ENCODE measurements at regions not wholly inside any gene's neighbourhood (a gene's known extent, or its start where the extent isn't known, plus 50 kb on each side); places are given as distances from the start of the nearest gene placed in this dataset.
"Not testable (repeated sequence)": the region's sequence is repeated elsewhere in the genome, so short reads cannot be mapped to it uniquely, and the experiment has no call there.

DNA sequence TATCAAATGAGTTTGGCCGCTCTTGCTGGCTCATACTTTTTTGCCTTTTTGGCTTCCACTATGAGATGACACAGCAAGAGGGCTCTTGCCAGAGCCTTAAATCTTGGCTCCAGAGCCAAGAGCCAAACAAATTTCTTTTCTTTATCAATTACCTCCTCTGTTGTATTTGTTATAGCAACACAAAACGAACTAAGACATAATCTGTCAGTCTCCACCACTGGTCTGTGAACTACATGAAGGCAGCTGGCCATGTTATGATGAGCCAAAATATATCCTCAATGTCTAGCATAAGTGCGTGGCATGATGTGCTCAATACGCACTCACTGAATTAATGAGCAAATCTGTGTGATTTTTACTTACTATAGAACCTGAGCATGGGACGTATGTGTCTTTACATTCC, 220.0 kb upstream of the ZNF217 start:
- no peak for DNase-seq

DNA sequence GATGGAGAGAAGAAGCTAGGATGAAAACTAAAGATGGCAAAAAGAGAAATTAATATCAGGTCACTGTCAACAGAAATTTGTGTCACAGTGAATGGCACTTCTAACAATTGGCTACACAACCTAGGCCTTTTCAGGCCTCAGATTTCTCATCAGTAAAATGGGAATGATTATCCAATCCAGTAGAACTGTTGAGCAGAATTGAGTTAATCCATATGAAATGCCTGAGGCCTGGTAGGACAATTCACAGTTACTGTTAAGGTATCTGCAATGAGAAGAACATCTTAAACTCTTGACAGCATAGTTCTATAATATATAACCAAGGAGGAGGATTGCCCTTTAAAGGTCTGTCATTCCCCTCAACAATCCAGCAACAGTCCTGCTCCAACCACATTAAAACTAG, 217.9 kb upstream of the ZNF217 start:
- no peak for DNase-seq

DNA sequence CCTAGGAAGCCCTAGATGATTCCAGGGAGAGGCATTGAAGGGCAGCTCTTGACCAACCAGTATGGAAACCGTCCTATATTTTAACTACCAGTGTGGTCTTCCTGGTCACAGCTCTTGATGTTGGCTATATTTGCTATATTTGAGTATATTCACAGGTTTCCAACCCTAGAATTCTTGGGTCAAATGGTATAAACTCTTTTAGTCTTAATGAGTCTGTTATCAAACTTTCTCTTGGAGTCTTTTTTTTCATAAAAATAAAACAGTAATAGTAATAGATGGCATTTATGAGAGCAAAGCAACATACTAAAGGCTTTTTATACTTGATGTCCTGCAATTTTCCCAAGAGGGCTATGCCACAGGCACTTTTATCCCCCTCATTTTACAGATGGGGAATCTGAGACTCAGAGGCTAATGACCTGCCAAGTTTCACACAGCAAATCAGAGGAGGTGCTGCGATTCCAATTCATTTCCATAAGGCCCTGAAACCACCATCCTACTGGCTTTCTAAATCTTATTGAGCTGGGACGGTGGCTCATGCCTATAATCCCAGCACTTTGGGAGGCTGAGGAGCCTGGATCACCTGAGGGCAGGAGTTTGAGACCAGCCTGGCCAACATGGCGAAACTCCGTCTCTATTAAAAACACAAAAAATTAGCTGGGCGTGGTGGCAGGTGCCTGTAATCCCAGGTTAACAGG, 217.2 kb upstream of the ZNF217 start:
- DNase-seq = no peak

DNA sequence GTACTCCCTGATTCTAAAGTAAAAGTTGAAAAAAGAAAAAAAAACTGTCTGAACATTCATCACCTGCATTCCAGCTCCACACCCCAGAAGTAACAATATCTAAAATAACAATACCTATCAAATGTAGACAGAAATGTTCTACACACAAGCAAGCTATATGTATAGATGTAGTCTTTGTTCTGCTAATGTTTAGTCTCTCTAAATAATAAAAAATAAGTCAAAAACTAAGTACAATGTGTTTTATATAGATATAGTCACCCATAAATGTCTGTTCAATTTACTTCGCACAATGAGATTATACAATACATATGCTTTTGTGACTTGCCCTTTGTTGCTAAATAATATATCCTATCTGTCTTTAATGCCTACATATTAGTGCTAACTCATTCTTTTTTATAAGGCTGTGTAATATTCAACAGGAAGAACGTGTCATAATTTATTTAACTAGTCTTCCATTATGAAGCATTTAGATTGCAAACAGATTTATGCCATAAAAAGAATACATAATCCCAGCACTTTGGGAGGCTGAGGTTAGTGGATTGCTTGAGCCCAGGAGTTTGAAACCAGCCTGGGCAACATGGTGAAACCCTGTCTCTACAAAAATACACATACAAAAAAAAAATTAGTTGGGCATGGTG, 216.2 kb upstream of the ZNF217 start:
- no peak for DNase-seq

DNA sequence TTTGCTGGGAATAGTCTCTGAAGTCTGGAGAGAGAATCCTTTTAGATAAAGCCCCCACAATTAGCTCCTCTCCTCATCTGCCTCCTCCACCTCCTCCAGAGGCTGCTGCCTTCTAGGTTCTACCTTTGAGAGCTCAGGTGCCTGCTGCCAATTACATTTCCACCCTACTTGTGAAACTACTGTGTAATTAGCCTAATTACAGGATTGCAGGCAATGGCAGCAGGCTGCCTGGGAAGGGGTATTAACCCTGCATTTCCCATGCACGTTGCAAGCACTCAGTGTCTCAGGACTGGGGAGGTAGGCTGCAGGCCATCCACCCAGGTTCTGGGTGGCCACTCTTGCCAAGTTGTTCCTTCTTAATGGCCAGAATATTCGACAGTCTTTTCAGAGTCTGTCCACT, 215.6 kb upstream of the ZNF217 start:
- DNase-seq = no peak

DNA sequence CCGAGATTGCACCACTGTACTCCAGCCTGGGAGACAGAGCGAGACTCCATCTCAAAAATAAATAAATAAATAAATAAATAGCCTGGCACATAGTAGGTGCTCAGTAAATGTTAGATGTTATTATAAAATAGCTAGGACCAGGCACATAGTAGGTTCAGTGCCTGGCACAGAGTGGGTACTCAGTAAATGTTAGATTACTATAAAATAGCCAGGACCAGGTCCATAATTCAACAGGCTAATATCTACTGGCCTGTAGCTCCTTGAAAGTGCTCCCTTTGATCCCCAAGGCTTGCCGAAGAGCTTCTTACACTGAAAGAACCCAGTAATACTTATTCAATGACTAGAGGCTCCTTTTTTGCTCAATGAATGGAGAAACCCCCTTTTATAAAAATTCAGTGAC, 215.1 kb upstream of the ZNF217 start:
- no peak for DNase-seq

DNA sequence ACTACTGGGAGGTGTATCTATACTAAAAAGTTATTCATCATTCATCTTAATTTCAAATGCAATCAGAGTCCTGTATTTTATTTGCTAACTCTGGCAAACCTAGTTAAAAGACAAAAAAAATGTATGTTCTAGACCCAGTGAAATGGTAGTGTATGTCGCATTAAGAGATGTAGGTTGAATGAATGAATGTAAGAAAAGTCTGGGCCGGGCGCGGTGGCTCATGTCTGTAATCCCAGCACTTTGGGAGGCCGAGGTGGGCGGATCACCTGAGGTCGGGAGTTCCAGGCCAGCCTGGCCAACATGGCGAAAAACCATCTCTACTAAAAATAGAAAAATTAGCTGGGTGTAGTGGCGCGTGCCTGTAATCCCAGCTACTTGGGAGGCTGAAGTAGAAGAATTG, 214.7 kb upstream of the ZNF217 start:
- not testable (repeated sequence) for DNase-seq

DNA sequence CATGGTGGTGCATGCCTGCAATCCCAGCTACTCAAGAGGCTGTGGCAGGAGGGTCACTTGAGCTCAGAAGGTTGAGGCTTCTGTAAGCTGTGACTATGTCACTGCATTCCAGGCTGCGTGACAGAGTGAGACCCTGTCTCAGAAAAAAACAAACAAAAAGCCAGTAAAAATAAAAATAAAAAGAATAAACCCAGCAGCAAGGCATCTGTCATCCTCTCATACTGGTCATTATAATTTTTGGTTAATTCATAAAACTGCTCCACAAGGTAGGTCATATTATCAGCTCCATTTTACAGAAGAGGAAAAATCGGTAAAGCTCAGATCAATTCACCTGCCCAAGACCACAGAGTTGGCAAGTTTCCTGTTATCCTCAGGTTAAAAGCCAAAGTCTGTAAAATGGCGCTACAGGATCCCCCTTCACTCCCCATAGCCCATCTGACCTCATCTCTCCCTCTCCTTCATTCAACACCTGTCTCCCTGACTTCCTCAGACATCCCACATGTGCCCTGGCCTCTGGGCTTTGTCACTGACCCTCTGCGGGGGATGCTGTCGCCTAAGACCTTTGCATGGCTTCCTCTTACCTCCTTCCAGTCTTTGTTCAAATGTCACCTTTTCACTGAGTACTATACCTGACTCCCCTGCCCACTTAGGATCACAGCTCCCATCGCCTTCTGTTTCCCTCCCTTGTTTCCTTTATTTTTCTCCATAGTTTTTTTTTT, 213.2 kb upstream of the ZNF217 start:
- DNase-seq = no peak

DNA sequence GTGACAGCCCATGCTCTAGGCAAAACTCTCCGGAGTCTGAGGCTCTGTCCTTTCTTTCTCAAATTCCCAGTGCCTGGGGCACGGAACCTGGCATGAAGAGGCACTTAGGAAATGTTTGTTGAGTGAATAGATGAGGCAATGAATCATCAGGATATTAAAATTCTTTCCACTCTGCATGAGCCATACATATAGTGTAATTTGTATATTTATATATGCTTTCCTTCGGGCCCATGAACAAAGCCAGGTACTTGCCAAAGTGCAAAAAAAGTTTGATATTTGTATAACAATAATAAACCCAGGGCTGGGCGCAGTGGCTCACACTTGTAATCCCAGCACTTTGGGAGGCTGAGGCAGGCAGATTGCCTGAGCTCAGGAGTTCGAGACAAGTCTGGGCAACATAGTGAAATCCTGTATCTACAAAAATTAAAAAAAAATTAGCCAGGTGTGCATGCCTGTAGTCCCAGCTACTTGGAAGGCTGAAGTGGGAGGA, 212.3 kb upstream of the ZNF217 start:
- peak; percentile 12 for DNase-seq

DNA sequence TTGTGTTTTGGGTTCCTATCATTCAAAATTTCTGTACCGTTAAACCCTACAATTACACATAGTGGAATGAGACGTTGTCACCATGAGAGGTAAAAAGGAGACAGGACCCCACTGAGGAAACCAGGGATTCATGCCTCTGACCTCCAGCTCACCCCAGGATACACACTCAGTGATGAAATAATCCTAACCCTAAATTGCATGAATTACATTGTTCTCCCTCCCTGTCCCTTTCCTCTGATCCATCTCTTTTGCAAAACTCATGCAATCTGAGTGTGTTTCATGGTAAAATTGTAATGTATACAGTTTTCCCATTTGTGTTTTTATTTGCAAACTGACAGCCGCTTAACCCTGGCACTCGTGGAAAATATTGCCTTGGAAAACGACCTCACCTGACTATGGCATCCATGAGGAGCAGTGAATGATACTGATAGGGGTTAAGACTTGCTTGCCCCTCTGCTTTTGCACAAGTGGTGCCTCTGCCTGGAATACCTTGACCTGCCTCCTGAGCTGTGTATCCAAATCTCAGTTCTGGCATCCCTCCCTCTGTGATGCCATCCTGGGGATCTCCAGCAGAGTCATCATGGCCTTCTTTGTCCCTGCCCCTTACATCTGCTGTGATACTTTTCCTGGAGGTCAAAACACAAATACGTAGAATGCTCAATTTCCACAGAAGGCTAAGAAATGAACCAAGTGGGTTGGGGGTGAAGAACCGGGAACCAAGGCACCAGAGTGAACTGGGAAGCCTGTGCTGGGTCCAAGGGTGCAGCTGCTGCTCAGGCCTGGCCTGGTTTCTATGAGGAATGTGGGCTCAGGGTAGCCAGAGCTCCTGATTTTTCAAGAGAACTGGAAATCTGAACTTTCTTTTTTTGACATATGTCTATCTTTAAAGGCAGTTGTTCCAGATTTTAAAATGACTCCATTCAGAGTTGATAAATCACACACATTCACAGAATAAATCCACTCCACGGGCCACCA, 211.6 kb upstream of the ZNF217 start:
- no peak for DNase-seq

DNA sequence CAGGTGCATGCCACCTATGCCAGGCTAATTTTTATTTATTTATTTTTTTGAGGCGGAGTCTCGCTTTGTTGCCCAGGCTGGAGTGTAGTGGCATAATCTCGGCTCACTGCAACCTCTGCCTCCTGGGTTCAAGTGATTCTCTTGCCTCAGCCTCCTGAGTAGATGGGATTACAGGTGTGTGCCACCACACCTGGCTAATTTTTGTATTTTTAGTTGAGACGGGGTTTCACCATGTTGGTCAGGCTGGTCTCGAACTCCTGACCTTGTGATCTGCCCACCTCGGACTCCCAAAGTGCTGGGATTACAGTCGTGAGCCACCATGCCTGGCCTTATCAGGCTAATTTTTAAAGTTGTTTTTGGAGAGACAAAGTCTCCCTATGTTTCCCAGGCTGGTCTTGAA, 210.7 kb upstream of the ZNF217 start:
- DNase-seq = not testable (repeated sequence)

DNA sequence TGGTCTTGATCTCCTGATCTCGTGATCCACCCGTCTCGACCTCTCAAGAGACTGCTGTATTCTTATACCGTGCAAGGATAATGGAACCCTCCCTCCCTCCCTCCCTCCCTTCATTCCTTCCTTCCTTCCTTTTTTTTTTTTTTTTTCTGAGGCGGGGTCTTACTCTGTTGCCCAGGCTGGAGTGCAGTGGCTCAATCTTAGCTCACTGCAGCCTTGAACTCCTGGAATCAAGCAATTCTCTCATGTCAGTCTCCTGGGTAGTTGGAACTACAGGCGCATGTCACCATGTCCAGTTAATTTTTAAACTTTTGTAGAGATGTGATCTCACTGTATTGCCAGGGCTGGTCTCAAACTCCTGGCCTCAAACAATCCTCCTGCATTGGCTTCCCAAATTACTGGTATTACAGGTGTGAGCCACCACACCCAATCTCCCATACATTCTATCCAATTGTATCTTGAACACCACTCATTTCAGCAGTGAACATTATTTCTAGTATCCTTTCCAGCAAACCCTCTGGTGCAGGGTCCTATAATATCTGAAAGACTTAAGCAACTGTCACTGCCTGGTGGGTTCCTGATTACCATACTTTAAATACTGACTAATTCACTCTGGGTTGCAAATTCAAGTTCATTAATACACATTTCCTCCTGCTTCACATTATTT, 210.0 kb upstream of the ZNF217 start:
- DNase-seq = no peak

DNA sequence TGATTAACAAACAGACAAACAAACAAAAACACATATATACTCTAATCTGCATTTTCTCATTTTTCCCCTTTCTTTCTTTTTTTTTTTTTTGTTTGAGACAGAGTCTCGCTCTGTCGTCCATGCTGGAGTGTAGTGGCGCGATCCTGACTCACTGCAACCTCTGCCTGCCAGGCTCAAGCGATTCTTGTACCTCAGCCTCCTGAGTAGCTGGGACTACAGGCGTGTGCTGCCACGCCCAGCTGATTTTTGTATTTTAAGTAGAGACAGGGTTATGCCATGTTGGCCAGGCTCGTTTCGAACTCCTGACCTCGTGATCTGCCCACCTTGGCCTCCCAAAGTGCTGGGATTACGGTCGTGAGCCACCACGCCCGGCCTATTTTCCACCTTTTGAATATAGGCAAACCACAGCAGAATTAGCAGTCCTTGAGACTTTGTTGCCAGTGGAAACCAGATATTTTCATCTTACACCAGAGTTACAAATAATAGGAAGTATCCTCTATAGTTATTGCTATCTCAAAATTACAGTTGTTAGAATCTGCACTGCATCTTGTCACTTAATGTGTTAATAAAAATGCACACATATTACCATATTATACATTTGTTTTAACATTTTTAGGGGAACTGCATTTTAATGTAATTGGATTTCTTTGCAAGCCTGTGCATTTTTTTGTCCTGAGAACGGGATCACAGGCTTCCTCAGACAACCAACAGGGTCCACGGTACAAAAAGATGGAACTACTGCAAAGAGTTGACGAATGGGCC, 208.2 kb upstream of the ZNF217 start:
- no peak for DNase-seq

DNA sequence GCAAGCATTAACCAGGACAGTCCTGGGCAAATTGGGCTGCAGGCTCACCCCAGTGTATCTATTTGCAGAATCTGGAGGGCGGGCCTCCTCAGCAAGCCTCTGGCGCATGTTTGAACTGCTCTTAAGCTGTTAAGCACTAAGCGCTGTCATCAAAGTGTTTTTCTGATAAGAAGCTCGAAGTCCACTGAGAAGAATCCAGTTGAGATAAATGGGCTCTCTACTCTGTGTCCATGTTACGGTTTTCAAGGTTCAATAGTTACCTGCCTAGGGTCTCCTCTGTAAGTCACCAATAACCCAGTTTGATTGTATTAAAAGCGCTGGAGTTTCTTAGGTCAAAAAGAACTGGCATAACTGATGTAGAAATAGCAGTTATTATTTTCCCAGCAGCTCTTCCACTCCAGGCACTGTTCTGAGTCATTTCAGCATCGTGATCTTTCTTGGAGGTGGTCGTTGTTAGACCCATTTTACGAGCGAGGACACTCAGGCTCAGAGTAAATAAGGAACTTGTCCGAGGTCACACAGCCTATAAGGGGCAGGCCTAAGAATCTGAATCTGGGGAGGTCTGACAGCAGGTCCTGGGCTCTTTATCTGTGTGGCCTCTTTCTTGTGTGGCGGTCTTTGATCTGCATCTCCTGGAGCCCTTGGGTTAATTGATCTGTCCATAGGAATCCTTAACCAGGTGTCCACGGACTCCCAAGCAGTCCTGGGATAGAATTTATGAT, 207.4 kb upstream of the ZNF217 start:
- DNase-seq = no peak

DNA sequence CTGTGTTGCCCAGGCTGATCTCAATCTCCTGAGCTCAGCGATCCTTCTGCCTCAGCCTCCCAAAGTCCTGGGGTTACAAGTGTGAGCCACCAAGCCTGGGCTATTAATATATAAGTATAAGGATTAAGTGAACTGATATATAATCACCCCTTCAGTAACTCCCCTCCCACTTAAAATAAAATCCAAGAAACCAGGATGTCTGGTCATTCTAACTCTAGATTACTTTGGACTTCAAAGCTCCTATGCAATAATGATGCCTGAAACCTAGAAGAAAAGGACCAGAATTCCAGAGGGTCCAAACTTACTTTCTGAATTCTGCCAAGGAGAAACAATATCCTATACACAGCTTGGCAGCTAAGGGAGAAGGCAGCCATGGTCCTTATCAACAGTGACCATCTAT, 206.8 kb upstream of the ZNF217 start:
- DNase-seq = no peak

DNA sequence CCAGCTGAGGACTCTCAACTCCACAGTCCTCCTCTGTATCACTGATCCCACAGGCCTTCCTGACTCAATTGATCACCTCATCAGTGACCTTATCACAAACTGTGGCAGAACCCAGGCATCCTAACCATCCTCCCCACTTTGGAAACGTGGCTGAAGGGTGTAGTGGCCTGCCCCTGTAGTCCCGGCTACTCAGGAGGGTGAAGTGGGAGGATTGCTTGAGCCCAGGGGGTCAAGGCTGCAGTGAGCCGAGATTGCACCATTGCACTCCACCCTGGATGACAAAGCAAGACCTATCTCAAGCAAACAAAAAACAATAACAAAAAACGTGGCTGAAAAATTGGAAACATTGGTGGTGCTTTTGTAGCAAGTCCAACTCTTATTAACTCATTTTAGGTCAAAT, 203.4 kb upstream of the ZNF217 start:
- DNase-seq = no peak

DNA sequence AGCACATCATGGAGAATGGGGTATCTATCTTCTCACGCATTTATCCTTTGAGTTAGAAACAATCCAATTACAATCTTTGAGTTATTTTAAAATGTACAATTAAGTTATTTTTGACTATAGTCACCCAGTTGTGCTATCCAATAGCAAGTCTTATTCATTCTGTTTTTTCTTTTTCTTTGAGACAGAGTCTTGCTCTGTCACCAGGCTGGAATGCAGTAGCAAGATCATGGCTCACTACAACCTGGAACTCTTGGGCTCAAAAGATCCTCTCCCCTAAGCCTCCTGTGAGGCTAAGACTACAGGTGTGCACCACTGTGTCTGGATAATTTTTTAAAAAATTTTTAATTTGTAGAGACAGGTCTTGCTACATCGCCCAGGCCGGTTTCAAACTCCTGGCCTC, 201.5 kb upstream of the ZNF217 start:
- no peak for DNase-seq

DNA sequence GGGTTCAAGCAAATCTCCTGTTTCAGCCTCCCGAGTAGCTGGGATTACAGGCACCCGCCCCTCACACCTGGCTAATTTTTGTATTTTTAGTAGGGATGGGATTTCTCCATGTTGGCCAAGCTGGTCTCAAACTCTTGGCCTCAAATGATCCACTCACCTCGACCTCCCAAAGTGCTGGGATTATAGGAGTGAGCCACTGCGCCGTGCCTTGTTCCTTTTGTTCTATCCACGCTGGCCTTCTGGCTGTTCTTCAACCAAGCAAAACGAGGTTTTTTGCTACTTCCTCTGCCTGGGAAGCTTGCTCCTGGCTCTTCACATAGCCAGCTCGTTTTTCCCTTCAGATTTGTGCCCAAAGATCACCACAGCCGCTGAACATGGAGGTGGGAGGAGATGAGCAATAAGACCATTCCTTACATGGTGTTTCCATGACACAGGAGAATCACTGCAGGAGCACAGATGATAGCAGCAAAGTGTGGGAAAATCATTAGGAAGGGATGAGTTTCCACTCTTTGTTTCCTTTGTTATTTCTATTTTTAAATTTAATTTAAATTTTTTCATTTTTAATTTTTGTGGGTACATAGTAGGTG, 201.0 kb upstream of the ZNF217 start:
- DNase-seq = no peak

DNA sequence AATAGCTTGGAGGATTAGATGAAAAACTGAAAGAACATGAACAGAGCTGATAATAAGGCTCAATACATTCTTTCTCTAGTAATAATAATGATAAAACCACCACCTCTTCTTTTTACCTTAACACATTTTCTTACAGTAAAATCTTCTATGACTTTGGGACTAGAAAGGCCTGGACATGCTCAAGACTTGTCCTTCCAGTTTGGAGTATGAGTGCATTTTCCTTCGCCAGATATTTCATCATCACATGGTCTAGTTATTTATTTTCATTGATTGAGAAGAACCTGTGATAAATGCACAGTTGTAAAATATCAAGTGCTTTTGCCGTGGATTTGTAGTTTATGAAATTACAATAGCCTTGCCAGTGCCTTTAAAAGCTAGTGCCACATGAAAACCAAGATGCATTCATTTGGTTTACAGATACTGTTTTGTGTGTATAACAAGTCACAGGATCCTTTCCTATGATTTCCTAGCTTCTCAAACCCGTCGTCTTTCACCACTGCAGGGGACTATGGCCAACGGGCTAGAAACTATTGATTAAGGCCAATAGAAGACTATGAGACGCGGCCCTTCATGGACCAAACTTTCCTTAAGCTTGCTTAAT, 200.2 kb upstream of the ZNF217 start:
- no peak for DNase-seq

DNA sequence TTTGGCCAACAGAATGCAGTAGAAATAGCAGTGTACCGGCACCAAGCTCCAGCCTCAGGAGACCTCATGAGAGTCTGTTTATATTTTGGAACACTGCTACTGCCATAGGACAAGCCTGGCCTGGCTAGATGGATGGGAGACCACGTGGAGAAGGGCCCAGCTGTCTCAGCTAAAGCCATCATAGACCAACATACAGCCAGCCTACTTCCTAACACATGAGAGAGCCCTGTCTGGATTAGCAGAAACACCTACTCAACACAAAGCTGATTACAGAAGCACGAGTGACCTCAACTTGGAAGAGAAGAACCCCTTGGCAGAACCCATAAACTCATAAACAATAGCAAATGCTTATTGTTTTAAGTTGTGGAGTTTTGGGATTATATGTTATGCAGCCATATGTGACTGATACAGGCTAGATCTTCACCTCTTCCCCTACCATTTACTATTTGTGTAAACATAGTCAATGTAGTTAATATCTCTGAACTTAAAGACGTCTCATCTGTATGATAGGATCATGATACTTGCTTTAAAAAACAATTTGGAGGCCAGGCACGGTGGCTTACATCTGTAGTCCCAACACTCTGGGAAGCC, 199.4 kb upstream of the ZNF217 start:
- no peak for DNase-seq

All from eye (tissue), 1 donor.